ENCODE measurements at regions not wholly inside any gene's neighbourhood (a gene's known extent, or its start where the extent isn't known, plus 50 kb on each side); places are given as distances from the start of the nearest gene placed in this dataset.
"Not testable (repeated sequence)": the region's sequence is repeated elsewhere in the genome, so short reads cannot be mapped to it uniquely, and the experiment has no call there.

- H3K4me3 ChIP-seq (ENCODE audit: low read depth in 1 of 2, low read length in 2 of 2): no peak overlapping the region
Measured at GRCh38 chr10:83724471-83725241, 414.7 kb upstream of the GHITM start.

DNA sequence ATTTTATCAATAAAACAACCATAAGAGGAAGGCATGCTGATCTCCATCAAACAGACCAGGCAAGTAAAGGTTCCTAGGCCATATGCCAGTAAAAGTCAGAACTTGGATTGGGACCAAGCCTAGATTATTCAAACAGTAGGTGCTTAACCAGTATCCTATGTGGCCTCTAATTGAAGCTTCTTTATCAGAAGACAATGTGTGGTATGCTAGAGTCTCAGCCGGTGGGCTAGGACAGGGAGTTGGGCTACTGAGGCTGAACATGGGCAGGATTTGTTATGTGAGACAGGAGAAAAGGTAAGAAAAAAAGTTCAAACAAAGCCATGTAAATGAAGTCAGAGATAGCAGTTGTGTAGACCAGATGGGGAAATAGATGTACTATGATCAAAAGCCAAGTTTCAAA, 413.7 kb upstream of the GHITM start:
- no peak overlapping the region for H3K27ac ChIP-seq (ENCODE audit: low read depth, low read length)
- no peaks in the 10 kb centered on the region for H3K27me3 ChIP-seq (ENCODE audit: control insufficient read depth in 1 of 2, insufficient read depth in 2 of 2, low read length in 2 of 2)
- peaks cover 3% of the 10 kb centered on the region for H3K9me3 ChIP-seq (ENCODE audit: low read length)
- no peak overlapping the region for H3K9ac ChIP-seq (ENCODE audit: low read length)
- no peak overlapping the region for H3K4me3 ChIP-seq (ENCODE audit: low read depth in 1 of 2, low read length in 2 of 2)
- H3K36me3 ChIP-seq (ENCODE audit: insufficient read depth, low read length): no peaks in the 10 kb centered on the region
- no peaks in the 10 kb centered on the region for H3K4me1 ChIP-seq (ENCODE audit: insufficient read depth, low read length)

More at GRCh38 chr10:83724471-83725241, 414.7 kb upstream of the GHITM start:
- H3K27ac ChIP-seq (ENCODE audit: low read depth, low read length): no peak overlapping the region
- peaks cover 3% of the 10 kb centered on the region for H3K9me3 ChIP-seq (ENCODE audit: low read length)
- H3K27me3 ChIP-seq (ENCODE audit: control insufficient read depth in 1 of 2, insufficient read depth in 2 of 2, low read length in 2 of 2): no peaks in the 10 kb centered on the region
- no peaks in the 10 kb centered on the region for H3K4me1 ChIP-seq (ENCODE audit: insufficient read depth, low read length)
- H3K9ac ChIP-seq (ENCODE audit: low read length): no peak overlapping the region
- no peaks in the 10 kb centered on the region for H3K36me3 ChIP-seq (ENCODE audit: insufficient read depth, low read length)

DNA sequence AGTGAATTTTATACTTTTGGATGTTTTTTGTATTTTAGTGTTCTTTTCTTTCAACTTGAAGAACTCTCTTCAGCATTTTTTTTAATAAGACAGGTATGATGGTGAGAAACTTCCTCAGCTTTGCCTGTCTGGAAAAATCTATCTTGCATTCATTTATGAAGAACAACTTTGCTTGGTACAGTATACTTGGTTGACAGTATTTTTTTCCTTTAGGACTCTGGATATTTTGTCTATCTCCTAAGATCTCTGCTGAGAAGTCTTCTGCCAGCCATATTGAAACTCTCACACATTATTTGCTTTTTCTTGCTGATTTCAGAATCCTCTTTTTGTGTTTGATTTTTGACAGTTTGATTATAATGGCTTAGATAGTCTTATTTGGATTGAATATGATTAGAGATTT, 405.0 kb upstream of the GHITM start:
- Histone ChIP-seq H3K9ac (ENCODE audit: low read length) (no peak overlapping the region), H3K4me3 (ENCODE audit: low read depth in 1 of 2, low read length in 2 of 2) (no peak overlapping the region), H3K4me1 (ENCODE audit: insufficient read depth, low read length) (no peaks in the 10 kb centered on the region), H3K36me3 (ENCODE audit: insufficient read depth, low read length) (no peaks in the 10 kb centered on the region), H3K27me3 (ENCODE audit: control insufficient read depth in 1 of 2, insufficient read depth in 2 of 2, low read length in 2 of 2) (no peaks in the 10 kb centered on the region), H3K9me3 (ENCODE audit: low read length) (no peaks in the 10 kb centered on the region), H3K27ac (ENCODE audit: low read depth, low read length) (no peak overlapping the region)

- H3K9ac ChIP-seq (ENCODE audit: low read length): no peak overlapping the region
Measured at GRCh38 chr10:83736008-83736407, 403.3 kb upstream of the GHITM start.

GRCh38 chr10:83750604-83751003, 388.7 kb upstream of the GHITM start:
- H3K9ac ChIP-seq (ENCODE audit: low read length): no peak overlapping the region
- no peak overlapping the region for H3K27ac ChIP-seq (ENCODE audit: low read depth, low read length)
- H3K36me3 ChIP-seq (ENCODE audit: insufficient read depth, low read length): no peaks in the 10 kb centered on the region
- no peaks in the 10 kb centered on the region for H3K9me3 ChIP-seq (ENCODE audit: low read length)
- H3K4me3 ChIP-seq (ENCODE audit: low read depth in 1 of 2, low read length in 2 of 2): no peak overlapping the region
- H3K4me1 ChIP-seq (ENCODE audit: insufficient read depth, low read length): no peaks in the 10 kb centered on the region
- H3K27me3 ChIP-seq (ENCODE audit: control insufficient read depth in 1 of 2, insufficient read depth in 2 of 2, low read length in 2 of 2): no peaks in the 10 kb centered on the region

More at GRCh38 chr10:83736008-83736407, 403.3 kb upstream of the GHITM start:
- H3K9me3 ChIP-seq (ENCODE audit: low read length): no peaks in the 10 kb centered on the region
- no peak overlapping the region for H3K4me3 ChIP-seq (ENCODE audit: low read depth in 1 of 2, low read length in 2 of 2)
- no peak overlapping the region for H3K27ac ChIP-seq (ENCODE audit: low read depth, low read length)
- no peaks in the 10 kb centered on the region for H3K27me3 ChIP-seq (ENCODE audit: control insufficient read depth in 1 of 2, insufficient read depth in 2 of 2, low read length in 2 of 2)
- H3K36me3 ChIP-seq (ENCODE audit: insufficient read depth, low read length): no peaks in the 10 kb centered on the region
- H3K4me1 ChIP-seq (ENCODE audit: insufficient read depth, low read length): no peaks in the 10 kb centered on the region

- no peaks in the 10 kb centered on the region for H3K9me3 ChIP-seq (ENCODE audit: low read length)
- no peaks in the 10 kb centered on the region for H3K4me1 ChIP-seq (ENCODE audit: insufficient read depth, low read length)
- H3K27ac ChIP-seq (ENCODE audit: low read depth, low read length): no peak overlapping the region
- no peak overlapping the region for H3K9ac ChIP-seq (ENCODE audit: low read length)
- no peaks in the 10 kb centered on the region for H3K27me3 ChIP-seq (ENCODE audit: control insufficient read depth in 1 of 2, insufficient read depth in 2 of 2, low read length in 2 of 2)
- H3K4me3 ChIP-seq (ENCODE audit: low read depth in 1 of 2, low read length in 2 of 2): no peak overlapping the region
- H3K36me3 ChIP-seq (ENCODE audit: insufficient read depth, low read length): no peaks in the 10 kb centered on the region
Measured at GRCh38 chr10:83753490-83753889, 385.8 kb upstream of the GHITM start.

DNA sequence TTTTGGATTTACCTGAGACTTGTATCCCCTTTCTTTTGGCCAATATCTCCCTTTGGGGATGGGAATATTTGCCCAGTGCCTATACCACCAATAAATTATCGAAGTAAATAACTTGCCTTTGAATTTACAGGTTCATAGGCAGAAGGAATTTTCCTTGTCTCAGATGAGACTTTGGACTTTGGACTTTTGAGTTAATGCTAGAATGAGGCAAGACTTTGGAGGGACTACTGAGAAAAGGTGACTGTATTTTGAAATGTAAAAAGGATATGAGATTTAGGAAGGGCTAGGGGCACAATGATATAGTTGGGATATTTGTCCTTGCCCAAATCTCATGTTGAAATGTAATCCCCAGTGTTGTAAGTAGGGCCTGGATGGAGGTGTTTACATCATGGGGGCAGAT, 384.5 kb upstream of the GHITM start:
- Histone ChIP-seq H3K4me1 (ENCODE audit: insufficient read depth, low read length) (no peaks in the 10 kb centered on the region), H3K4me3 (ENCODE audit: low read depth in 1 of 2, low read length in 2 of 2) (no peak overlapping the region), H3K9ac (ENCODE audit: low read length) (no peak overlapping the region), H3K9me3 (ENCODE audit: low read length) (no peaks in the 10 kb centered on the region), H3K27ac (ENCODE audit: low read depth, low read length) (no peak overlapping the region), H3K27me3 (ENCODE audit: control insufficient read depth in 1 of 2, insufficient read depth in 2 of 2, low read length in 2 of 2) (no peaks in the 10 kb centered on the region), H3K36me3 (ENCODE audit: insufficient read depth, low read length) (no peaks in the 10 kb centered on the region)

- Histone ChIP-seq H3K4me1 (ENCODE audit: insufficient read depth, low read length) (no peaks in the 10 kb centered on the region), H3K27ac (ENCODE audit: low read depth, low read length) (no peak overlapping the region), H3K9ac (ENCODE audit: low read length) (no peak overlapping the region), H3K4me3 (ENCODE audit: low read depth in 1 of 2, low read length in 2 of 2) (no peak overlapping the region), H3K27me3 (ENCODE audit: control insufficient read depth in 1 of 2, insufficient read depth in 2 of 2, low read length in 2 of 2) (no peaks in the 10 kb centered on the region), H3K36me3 (ENCODE audit: insufficient read depth, low read length) (no peaks in the 10 kb centered on the region), H3K9me3 (ENCODE audit: low read length) (no peaks in the 10 kb centered on the region)
Measured at GRCh38 chr10:83760142-83760541, 379.2 kb upstream of the GHITM start.

GRCh38 chr10:83764666-83765065, 374.6 kb upstream of the GHITM start:
- Histone ChIP-seq H3K36me3 (ENCODE audit: insufficient read depth, low read length) (no peaks in the 10 kb centered on the region), H3K4me3 (ENCODE audit: low read depth in 1 of 2, low read length in 2 of 2) (no peak overlapping the region), H3K9me3 (ENCODE audit: low read length) (no peaks in the 10 kb centered on the region), H3K27me3 (ENCODE audit: control insufficient read depth in 1 of 2, insufficient read depth in 2 of 2, low read length in 2 of 2) (no peaks in the 10 kb centered on the region), H3K4me1 (ENCODE audit: insufficient read depth, low read length) (no peaks in the 10 kb centered on the region), H3K27ac (ENCODE audit: low read depth, low read length) (no peak overlapping the region), H3K9ac (ENCODE audit: low read length) (no peak overlapping the region)

- Histone ChIP-seq H3K36me3 (ENCODE audit: insufficient read depth, low read length) (no peaks in the 10 kb centered on the region), H3K27ac (ENCODE audit: low read depth, low read length) (no peak overlapping the region), H3K4me1 (ENCODE audit: insufficient read depth, low read length) (no peaks in the 10 kb centered on the region), H3K9me3 (ENCODE audit: low read length) (no peaks in the 10 kb centered on the region), H3K9ac (ENCODE audit: low read length) (no peak overlapping the region), H3K27me3 (ENCODE audit: control insufficient read depth in 1 of 2, insufficient read depth in 2 of 2, low read length in 2 of 2) (no peaks in the 10 kb centered on the region), H3K4me3 (ENCODE audit: low read depth in 1 of 2, low read length in 2 of 2) (no peak overlapping the region)
Measured at GRCh38 chr10:83765731-83766130, 373.6 kb upstream of the GHITM start.

- no peaks in the 10 kb centered on the region for H3K4me1 ChIP-seq (ENCODE audit: insufficient read depth, low read length)
- H3K9me3 ChIP-seq (ENCODE audit: low read length): no peaks in the 10 kb centered on the region
- H3K27me3 ChIP-seq (ENCODE audit: control insufficient read depth in 1 of 2, insufficient read depth in 2 of 2, low read length in 2 of 2): no peaks in the 10 kb centered on the region
- no peaks in the 10 kb centered on the region for H3K36me3 ChIP-seq (ENCODE audit: insufficient read depth, low read length)
- H3K9ac ChIP-seq (ENCODE audit: low read length): no peak overlapping the region
- H3K4me3 ChIP-seq (ENCODE audit: low read depth in 1 of 2, low read length in 2 of 2): no peak overlapping the region
- no peak overlapping the region for H3K27ac ChIP-seq (ENCODE audit: low read depth, low read length)
Measured at GRCh38 chr10:83769281-83769820, 370.0 kb upstream of the GHITM start.

DNA sequence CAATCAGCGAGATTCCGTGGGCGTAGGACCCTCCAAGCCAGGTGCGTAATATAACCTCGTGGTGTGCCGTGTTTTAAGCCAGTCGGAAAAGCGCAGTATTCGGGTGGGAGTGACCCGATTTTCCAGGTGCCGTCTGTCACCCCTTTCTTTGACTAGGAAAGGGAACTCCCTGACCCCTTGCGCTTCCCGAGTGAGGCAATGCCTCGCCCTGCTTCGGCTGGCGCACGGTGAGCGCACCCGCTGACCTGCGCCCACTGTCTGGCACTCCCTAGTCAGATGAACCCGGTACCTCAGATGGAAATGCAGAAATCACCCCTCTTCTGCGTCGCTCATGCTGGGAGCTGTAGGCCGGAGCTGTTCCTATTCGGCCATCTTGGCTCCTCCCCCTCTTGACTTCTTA, 352.6 kb upstream of the GHITM start:
- not testable (repeated sequence) for H3K4me3 ChIP-seq (ENCODE audit: low read depth in 1 of 2, low read length in 2 of 2); H3K9ac ChIP-seq (ENCODE audit: low read length); H3K9me3 ChIP-seq (ENCODE audit: low read length); H3K4me1 ChIP-seq (ENCODE audit: insufficient read depth, low read length); H3K36me3 ChIP-seq (ENCODE audit: insufficient read depth, low read length); H3K27me3 ChIP-seq (ENCODE audit: control insufficient read depth in 1 of 2, insufficient read depth in 2 of 2, low read length in 2 of 2); H3K27ac ChIP-seq (ENCODE audit: low read depth, low read length)
